ENCODE measurements at regions not wholly inside any gene's neighbourhood (a gene's known extent, or its start where the extent isn't known, plus 50 kb on each side); places are given as distances from the start of the nearest gene placed in this dataset.

DNA sequence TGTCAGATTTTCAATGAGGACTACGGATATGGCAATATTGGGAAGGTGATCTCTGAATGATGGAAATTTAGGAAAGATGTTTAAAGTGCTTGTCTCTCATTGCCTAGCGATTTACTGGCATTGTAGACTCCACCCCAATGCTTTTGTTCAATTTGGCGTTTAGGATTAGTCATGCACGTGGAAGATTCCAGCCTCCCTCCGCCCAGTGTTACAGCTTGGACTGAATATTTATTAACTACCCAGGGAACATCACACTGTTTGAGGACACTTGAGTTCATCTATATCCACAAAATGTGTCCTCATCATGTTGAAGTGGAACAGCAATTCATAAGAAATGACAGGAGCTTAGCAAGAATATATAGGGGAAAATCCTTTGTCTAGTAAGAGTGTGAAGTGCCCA is 738.8 kb upstream of the RBFOX1 start:
- DNase-seq (ENCODE audit: low spot score) = no peak

- DNase-seq (ENCODE audit: low spot score) = no peak
Measured at GRCh38 chr16:6576606-6577005, 756.0 kb upstream of the RBFOX1 start.

GRCh38 chr16:6576113-6576512 is 756.5 kb upstream of the RBFOX1 start:
- DNase-seq (ENCODE audit: low spot score) = no peak

- no peak for DNase-seq (ENCODE audit: low spot score)
Measured at GRCh38 chr16:6574146-6574545, 758.5 kb upstream of the RBFOX1 start.

GRCh38 chr16:6573577-6573976 is 759.1 kb upstream of the RBFOX1 start:
- DNase-seq (ENCODE audit: low spot score) = peak; percentile 1

DNA sequence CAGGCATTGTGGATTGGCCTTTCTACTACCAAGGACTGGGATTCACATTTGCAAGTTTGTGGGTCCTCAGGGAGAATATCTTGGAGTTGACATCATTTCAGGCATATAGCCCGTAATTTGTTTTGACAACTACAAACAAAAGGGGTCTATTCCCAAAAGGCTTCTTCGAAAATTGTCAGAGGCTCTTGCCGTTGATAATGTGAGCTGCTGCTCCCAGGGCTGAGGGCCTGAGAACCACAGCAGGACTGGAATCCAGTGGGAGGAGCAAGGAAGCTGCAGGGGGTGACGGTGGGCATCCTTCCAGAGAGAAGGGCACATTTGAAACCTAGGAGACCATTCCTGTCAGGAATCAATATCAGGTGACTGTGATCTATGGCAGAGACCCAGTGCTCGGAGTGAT is 761.6 kb upstream of the RBFOX1 start:
- DNase-seq (ENCODE audit: low spot score) = no peak

- DNase-seq (ENCODE audit: low spot score) = no peak
Measured at GRCh38 chr16:6570530-6570929, 762.1 kb upstream of the RBFOX1 start.

DNA sequence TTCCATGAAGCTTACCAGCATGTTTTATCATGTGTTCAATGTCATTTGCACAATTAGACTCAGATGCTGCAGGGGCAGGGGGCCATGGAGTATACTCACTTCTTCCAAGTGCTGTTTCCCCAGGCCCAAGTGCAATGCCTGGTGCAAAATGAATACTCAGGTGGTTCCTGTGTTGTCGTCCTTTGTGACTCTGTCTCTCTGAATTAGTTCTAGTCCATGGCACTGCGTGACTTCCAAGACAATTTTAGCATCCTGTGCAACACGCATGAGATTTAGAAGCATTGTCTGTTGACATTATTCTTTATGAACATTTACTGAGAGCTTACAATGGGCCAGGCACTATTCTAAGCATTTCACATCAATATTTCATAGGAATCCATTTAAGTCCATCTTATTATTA is 769.7 kb upstream of the RBFOX1 start:
- DNase-seq (ENCODE audit: low spot score) = no peak

DNA sequence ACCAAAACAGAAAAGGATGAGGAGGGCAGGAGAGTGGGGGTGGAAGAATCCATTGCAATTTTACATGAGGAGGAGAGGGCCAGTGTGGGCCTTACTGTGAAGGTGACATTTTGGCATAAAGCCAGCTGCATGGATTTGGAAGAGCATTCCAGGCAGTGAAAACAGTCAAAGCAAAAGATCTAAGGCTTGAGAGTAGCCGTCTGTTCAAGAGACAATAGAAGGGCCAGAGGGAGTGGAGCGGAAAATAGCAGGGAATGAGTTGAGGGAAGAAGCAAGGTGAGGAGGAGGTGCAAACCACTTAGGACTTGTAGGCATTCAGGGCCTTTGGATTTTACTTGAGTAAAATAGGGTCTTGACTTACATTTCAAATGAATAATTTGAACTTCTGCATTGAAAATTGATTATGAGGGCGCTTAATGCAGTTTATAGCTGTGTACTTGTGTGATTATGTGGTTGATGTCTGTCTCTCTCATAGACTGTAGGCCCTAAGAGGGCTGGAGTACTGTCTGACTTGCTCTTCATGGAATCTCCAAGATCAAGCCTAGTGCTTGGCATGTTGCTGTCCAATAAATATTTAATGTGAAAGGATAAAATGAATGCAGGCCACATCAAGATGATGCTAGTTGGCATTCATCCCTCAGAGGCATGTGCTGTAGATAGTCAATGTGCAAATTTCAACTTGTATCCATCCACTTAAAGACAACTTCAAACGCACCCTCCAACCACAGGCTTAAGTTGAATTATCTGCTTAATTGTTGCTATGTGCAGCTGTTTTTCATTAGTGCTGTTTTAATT is 772.1 kb upstream of the RBFOX1 start:
- DNase-seq (ENCODE audit: low spot score) = no peak

DNA sequence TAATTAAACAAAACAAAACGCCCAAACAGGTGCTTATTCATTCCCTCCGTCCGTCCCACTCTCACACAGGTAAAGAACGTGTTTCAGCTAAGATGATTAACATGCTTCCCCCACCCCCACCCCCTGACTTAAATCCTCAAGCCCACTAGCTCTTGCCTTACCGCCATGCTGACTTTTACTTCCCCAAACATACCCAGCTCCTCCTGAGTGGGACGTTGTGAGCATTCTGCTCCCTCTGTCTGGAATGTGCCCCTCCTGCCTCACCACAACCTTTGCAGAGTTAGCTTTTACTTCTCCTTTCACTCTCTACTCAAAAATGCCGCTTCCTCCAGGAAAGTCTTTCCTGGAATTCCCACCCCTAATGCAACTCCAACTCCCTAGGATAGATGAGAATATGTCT is 774.0 kb upstream of the RBFOX1 start:
- no peak for DNase-seq (ENCODE audit: low spot score)

- no peak for DNase-seq (ENCODE audit: low spot score)
Measured at GRCh38 chr16:6558126-6558525, 774.5 kb upstream of the RBFOX1 start.

- DNase-seq (ENCODE audit: low spot score) = no peak
Measured at GRCh38 chr16:6557353-6558023, 775.2 kb upstream of the RBFOX1 start.

DNA sequence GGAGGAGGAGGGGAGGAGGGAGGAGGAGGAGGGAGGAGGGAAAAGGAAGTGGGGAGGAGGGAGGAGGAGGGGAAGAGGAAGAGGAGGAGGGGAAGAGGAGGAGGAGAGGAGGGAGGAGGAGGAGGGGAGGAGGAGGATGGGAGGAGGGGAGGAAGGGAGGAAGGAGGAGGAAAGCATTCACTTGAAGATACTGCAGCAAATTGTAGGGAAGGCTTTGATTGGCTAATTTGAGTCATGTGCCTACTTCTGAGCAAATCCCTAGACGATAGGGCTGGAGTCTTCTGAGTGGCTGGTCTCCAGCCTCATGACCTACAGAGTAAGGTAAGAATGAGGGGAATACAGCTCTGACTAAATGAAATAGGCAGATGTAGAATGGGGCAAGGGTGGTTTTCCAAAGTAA is 783.2 kb upstream of the RBFOX1 start:
- DNase-seq (ENCODE audit: low spot score) = no peak

GRCh38 chr16:6548507-6548906 is 784.1 kb upstream of the RBFOX1 start:
- no peak for DNase-seq (ENCODE audit: low spot score)

DNA sequence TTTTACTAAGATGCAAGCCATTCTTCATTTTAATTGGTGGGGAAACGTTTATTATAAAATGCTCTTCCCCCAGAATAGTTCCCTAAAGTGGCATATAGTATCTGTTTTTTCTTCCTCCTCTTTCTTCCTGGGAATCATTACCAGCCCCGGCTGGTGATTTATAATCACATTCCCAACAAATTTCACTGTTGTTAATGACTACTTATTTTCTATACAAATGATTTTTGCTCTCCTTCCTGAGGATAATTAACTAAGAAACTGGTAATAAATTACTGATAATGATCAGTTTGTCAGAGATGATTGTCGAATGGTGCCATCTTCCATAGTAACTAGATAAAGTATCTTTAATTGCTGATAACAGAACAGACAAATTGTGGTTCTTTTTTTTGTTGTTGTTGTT is 785.5 kb upstream of the RBFOX1 start:
- no peak for DNase-seq (ENCODE audit: low spot score)

GRCh38 chr16:6545329-6545728 is 787.3 kb upstream of the RBFOX1 start:
- no peak for DNase-seq (ENCODE audit: low spot score)

GRCh38 chr16:6541267-6541666 is 791.4 kb upstream of the RBFOX1 start:
- DNase-seq (ENCODE audit: low spot score) = no peak

DNA sequence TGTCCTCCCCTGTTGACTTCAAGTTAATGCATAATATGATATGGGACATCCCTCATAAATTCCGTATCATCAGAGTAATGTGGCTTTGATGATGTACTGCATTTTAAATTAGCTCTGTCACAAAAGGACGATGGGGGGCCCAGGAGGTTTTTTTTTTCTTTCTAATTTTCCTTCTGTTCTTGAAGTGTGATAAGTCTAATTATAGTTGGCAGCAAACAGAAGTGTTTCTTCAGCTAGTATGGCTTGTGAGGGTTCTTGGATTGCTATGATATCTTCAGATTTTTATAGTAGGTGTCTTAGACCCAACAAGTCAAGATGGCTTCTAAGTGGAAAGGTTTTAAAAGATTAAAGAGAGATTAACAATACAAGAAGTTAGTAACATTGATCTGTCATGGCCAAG is 796.2 kb upstream of the RBFOX1 start:
- no peak for DNase-seq (ENCODE audit: low spot score)

- no peak for DNase-seq (ENCODE audit: low spot score)
Measured at GRCh38 chr16:6531067-6531466, 801.6 kb upstream of the RBFOX1 start.

DNA sequence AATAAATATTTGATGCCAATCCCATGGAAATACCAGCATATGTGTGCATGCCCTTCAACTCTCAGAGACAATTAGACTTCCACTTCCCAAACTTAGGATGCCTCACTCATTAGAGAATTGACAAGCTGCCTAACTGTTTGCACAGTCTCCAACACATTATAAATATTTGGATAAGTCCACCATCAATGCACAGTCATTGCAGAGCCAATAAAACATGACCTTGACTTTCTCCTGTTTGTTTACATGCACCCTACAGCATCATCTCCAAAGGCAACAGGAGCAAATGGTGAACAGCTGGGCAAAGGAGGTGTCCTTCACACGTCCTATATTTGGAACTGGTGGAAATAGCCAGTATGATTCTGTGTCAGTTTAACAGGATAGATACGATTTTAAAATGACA is 804.4 kb upstream of the RBFOX1 start:
- no peak for DNase-seq (ENCODE audit: low spot score)

DNA sequence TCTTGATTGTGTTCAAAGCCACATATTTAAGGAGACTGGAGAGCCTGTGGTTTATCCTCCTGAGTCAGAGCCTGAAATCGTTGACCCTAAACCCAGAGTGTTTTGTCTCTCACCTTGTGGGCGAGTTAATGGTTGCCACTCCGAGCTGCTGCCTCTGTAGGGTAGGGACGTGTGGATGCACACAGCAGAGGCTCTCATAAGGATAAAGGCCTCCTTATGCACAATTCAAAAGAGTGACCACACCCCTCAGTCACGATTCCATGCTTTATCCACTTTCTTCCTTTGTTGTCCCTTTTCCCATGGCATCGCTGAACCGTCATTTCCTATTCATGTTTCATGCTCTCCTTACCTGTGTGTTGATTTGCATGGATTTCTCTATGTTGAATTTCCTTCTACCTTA is 805.0 kb upstream of the RBFOX1 start:
- peak; percentile 31 for DNase-seq (ENCODE audit: low spot score)

GRCh38 chr16:6524501-6524900 is 808.1 kb upstream of the RBFOX1 start:
- no peak for DNase-seq (ENCODE audit: low spot score)

DNA sequence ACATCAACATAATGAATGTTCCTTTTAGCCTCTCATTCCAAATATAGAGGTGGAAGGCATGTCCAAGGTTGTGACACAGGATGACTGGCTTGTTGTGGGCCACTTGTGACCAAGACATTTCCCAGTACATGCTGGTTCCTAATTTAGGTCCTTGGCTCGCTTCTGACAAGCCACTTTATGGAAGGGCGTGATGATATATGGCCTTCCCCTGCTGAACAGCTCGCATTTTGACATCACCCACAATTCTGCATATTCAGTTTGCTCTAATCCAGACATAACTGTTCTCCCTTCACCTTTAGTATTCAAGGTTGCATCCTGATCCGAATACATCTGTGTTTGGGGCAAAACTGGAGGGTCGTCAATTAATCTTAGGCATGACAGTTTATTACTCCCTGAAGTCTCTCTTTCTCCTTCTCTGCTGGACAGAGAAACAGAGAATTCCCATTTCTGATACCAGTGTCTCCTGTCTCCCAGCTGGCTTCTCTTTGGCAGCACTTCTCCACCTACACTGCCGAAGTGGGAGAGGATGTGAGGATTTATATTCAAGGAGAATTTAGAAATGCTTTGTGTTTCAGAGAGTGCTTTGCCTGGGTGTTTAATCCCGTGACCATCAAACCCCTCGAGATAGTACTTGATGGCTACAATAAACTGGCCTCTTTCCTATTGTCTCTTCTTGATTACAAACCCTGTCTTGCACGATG is 815.5 kb upstream of the RBFOX1 start:
- DNase-seq (ENCODE audit: low spot score) = no peak

Measured in kidney tubule cell (primary cell).